ENCODE measurements at regions not wholly inside any gene's neighbourhood (a gene's known extent, or its start where the extent isn't known, plus 50 kb on each side); places are given as distances from the start of the nearest gene placed in this dataset.

GRCh38 chr7:52140851-52141250, 824.2 kb upstream of the COBL start:
- TF ChIP-seq CTCF (conservative IDR thresholded peaks at IDR 0.05) (no peak), EZH2 (IDR thresholded peaks at IDR 0.05; ENCODE audit: low read depth) (no peak)
